ENCODE measurements at regions not wholly inside any gene's neighbourhood (a gene's known extent, or its start where the extent isn't known, plus 50 kb on each side); places are given as distances from the start of the nearest gene placed in this dataset.
A peak's percentile ranks its signal among the peaks of the same experiment; 100 is the strongest.

DNA sequence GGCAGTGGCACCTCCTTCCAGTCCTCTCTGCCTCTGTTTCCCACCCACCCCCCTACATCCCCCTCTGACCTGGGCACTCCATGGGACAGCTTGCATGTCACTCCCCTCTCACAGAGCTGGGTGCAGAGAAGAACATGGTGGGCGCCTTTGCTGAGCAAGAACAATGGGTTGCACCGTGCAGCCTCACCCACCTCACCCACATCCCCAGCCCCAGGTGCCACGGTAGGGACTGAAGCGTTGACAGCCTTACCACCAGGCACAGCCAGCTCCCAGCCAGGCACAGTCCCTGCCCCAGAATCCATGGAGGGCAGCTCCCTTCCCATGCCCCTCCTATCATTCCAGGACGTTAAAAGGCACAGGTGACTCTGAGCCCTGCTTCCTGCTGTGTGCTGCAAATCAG is 93.1 kb upstream of the VSTM2B start:
- DNase-seq: no peak

DNA sequence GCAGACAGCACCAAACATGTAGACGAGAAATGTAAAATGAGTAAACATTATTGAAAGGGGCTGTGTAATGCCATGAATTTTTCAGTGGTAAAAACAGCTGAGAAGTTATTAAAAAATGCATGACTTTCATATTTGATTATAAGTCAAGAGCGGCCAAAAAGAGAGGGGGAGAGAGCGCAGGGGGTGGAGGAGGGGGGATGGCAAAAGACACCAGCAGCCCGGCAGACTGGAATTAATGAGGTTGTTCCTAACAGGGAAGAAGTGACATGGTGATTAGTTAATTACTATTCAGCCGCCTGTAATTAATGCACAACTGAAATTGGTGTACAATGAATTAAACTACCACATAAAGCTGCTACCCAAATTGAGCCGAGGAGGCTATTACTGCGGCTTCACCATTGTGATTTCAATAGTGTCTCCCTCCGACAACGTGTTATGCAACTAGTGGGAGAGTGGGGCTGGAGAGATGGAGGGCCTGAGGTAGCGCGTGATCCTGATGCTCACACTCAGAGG is 89.1 kb upstream of the VSTM2B start:
- no peak for DNase-seq

GRCh38 chr19:29439021-29439420 is 86.8 kb upstream of the VSTM2B start:
- DNase-seq: no peak

DNA sequence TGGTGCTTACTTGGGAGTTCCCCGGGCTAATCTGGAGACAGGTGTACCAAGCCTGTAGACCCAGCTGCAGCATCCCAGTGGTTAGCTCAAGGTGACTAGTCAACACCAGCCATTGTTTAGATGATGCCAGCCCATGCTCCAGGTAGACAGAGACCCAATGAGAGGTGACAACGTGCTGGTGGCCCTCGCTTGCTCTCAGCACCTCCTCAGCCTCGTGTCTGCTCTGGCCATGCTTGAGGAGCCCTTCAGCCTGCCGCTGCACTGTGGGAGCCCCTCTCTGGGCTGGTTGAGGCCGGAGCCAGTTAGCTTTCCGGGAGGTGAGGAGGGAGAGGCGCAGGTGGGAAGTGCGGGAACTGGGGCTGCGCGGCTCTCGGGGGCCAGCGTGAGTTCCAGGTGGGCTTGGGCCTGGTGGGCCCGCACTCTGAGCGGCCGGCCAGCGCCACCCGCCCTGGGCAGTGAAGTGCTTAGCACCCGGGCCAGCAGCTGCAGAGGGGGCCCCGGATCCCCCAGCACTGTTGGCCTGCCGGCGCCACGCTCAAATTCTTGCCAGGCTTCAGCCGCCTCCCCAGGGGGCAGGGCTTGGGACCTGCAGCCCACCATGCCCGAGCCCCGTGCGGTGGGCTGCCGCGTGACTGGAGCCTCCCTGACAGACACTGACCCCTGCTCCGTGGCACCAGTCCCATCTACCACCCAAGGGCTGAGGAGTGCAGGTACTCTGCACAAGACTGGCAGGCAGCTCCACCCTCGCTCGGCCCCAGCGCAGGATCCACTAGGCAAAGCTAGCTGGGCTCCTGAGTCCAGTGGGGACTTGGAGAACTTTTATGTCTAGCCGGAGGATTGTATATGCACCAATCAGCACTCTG is 85.9 kb upstream of the VSTM2B start:
- DNase-seq: no peak

DNA sequence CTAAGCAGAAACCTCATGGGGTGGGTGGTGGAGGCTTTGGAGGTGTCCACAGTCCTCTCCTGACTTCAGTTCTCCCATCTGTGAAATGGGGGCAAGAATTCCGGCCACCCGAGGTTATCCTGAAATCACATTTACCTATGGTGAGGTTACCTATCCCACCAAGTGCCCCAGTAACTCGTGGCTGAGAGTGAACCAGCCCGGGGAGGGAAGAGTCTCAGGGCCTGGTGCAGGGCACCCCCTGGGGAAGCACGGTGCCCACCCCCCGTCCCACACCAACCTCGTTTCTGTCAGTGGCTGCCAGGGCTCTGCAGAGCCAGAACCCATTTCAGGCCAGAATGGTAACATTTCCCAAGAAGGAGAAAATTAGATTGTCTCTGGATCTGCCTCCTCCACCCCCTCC is 83.7 kb upstream of the VSTM2B start:
- DNase-seq: no peak

DNA sequence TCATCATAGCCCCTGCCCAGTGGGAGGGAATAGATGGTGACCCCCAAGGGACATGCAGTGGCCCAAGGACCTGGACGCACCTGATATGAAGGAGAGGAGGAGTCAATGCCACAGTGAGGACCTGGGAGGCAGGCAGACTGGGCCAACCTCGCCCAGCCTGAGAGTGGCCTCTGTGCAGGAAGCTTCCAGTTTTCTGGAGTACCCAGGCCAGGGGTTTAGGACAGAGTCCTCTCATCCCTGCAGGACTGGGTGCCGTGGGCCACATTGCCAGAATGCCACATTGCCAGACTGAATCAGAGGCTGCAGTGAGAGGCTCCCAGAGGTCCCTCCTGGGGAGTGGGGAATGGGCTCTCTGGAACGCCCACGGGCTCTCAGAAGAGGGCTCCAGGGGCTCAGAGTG is 82.9 kb upstream of the VSTM2B start:
- DNase-seq: no peak

DNA sequence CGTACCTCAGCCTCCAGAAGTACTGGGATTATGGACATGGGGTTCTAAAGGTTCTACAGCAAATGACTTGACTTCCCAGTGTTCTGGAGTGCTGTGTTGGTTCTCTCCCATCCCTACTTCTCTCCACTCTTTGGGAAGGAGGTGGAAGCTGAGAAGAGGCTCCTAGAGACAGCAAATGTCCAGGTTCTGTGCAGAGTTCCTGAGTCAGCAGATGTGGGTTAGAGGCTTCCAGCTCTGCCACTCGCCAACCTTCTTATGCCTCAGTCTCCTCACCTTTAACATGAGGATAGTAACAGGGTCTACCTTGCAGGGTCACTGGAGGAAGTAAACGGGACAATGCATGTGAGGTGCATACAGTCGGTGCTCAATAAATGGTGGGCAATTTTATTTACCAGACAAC is 80.5 kb upstream of the VSTM2B start:
- DNase-seq: no peak

DNA sequence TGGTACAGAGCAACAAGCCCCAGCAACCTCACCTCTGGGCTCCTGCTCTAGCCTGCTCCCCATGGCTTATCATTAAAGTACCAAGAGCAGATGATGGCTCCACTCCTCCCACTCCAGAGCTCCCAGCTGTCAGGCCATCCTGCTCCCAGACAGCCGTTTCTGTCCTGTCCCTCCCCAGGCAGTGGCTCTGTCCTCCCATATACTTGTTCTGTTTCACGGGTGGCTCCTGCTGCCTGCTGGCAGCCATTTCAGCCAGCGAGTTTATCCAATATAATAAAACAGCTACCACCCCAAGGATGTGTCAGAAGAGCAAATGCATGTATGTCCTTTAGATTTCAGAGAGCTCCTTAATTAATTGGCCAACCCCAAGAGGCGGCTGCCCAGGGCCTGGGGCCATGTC is 79.4 kb upstream of the VSTM2B start:
- no peak for DNase-seq

DNA sequence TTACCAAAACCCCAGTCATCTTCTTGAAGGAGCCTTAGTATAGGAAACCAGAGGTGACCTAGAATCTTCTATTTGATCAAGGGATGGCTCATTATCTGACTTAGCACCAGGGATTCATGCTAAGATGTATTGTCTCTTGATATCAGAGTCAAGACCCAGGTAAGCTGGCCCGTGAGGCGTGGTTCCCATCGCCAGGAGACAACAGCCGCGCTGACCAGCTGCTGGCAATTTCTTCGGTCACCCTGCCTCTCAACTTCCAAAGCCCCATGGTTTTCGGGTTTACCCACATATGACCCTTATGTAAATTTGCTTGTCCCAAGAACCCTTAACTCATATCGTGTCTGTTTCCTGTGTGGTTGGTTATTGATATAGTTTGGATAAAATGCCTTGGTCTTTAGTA is 77.7 kb upstream of the VSTM2B start:
- no peak for DNase-seq

DNA sequence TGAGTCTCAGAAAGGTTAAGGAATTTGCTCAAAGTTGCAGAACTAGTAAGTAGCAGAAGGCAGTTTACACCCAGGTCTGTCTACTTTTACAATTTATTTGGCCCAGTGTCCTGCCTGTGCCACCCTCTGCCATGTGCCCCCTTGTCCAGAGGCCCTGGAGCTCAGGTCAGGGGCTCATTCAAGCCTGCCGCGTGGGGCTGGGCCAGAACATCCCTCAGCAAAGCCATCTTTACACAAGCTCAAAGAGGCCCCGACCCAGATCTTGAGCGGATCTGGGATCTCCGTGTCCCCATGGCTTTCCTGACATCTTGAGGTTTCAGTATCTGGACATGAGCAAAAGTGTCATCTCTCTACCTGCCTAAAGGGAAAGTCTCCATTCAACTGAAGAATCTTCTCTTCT is 76.4 kb upstream of the VSTM2B start:
- no peak for DNase-seq

- no peak for DNase-seq
Measured at GRCh38 chr19:29450306-29450705, 75.5 kb upstream of the VSTM2B start.

GRCh38 chr19:29450812-29451211 is 75.0 kb upstream of the VSTM2B start:
- DNase-seq: no peak

GRCh38 chr19:29454109-29454508 is 71.7 kb upstream of the VSTM2B start:
- no peak for DNase-seq

- DNase-seq: no peak
Measured at GRCh38 chr19:29457413-29457812, 68.4 kb upstream of the VSTM2B start.

DNA sequence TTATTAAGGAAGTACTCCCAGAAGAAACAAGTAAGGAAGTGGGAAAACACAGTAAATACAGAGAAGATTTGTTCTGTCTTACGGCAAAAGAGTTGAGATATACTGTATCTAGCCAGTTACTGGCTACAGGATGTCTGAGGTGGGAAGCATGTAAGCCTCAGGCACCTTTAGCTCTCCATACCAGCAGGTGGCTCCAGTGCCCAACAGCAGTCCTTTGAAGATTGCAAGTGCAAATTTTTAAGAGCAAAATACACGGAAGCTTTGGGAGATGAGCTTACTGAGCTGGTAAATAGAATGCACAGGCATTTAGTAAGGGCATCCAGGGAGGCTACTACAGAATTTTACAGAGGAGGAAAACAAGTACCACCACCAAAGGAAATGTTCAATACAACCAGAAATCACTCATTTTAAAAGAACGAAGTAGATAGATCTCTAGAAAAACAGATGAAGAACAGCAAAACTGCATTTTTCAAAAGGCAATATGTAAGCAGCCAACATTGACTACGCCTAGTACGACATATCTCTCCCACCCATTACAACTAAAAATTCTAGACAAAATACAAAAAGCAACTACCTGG is 57.9 kb upstream of the VSTM2B start:
- DNase-seq: peak; percentile 26 to 35

DNA sequence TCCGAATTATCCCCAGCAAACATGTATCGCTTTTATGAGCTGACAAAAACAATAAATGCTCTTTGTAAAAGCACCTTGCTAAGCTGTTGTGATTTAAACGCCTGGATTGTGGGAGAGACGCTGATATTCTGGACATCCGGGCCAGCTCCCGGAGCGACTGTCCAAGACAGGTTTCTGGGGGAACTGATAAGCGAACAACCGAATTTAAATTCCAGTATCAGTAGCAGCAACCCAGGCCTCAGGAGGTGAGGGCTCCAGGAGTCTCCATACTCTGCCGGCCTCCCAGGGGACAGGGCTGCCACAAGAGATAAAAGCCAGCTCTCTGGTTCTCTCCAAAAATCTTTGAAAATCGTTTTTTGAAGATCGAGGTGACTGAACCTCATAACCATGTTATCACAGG is 50.3 kb upstream of the VSTM2B start:
- no peak for DNase-seq
